ENCODE measurements at regions not wholly inside any gene's neighbourhood (a gene's known extent, or its start where the extent isn't known, plus 50 kb on each side); places are given as distances from the start of the nearest gene placed in this dataset.

- Histone ChIP-seq H3K9ac (ENCODE audit: insufficient read length, low read depth) (no peak overlapping the region), H3K36me3 (ENCODE audit: insufficient read depth, insufficient read length, low read length) (no peaks in the 10 kb centered on the region), H3K4me3 (ENCODE audit: insufficient read length, low read depth) (no peak overlapping the region), H3K27me3 (ENCODE audit: insufficient read depth, insufficient read length) (no peaks in the 10 kb centered on the region), H3K4me1 (ENCODE audit: insufficient read depth, insufficient read length) (no peaks in the 10 kb centered on the region), H3K9me3 (ENCODE audit: insufficient read depth, low read length) (no peaks in the 10 kb centered on the region)
- no peak for DNase-seq (ENCODE audit: low read depth, low spot score)
- TF ChIP-seq YY1 (IDR thresholded peaks at IDR 0.05; ENCODE audit: insufficient read depth, insufficient read length) (no peak), ZNF274 (IDR thresholded peaks at IDR 0.05; ENCODE audit: low read depth, low read length) (no peak), SUZ12 (IDR thresholded peaks at IDR 0.05; ENCODE audit: extremely low read depth, insufficient read depth, insufficient read length) (no peak)
Measured at GRCh38 chr1:232192781-232193450, 437.0 kb downstream of the SIPA1L2 start.

GRCh38 chr1:232191560-232191959 lies 438.4 kb downstream of the SIPA1L2 start:
- Histone ChIP-seq H3K9ac (ENCODE audit: insufficient read length, low read depth) (no peak overlapping the region), H3K4me3 (ENCODE audit: insufficient read length, low read depth) (no peak overlapping the region), H3K9me3 (ENCODE audit: insufficient read depth, low read length) (no peaks in the 10 kb centered on the region), H3K27me3 (ENCODE audit: insufficient read depth, insufficient read length) (no peaks in the 10 kb centered on the region), H3K36me3 (ENCODE audit: insufficient read depth, insufficient read length, low read length) (no peaks in the 10 kb centered on the region), H3K4me1 (ENCODE audit: insufficient read depth, insufficient read length) (peaks cover 3% of the 10 kb centered on the region)
- no peak for DNase-seq (ENCODE audit: low read depth, low spot score)
- TF ChIP-seq SUZ12 (IDR thresholded peaks at IDR 0.05; ENCODE audit: extremely low read depth, insufficient read depth, insufficient read length) (no peak), ZNF274 (IDR thresholded peaks at IDR 0.05; ENCODE audit: low read depth, low read length) (no peak), YY1 (IDR thresholded peaks at IDR 0.05; ENCODE audit: insufficient read depth, insufficient read length) (no peak)

- DNase-seq (ENCODE audit: low read depth, low spot score), result no peak
- no peak for TF ChIP-seq YY1 (IDR thresholded peaks at IDR 0.05; ENCODE audit: insufficient read depth, insufficient read length)
- no peak overlapping the region for H3K9ac ChIP-seq (ENCODE audit: insufficient read length, low read depth)
- H3K4me1 ChIP-seq (ENCODE audit: insufficient read depth, insufficient read length), result peaks cover 3% of the 10 kb centered on the region
- no peak overlapping the region for H3K4me3 ChIP-seq (ENCODE audit: insufficient read length, low read depth)
- no peaks in the 10 kb centered on the region; the same call in 1 of the 2 replicates for H3K9me3 ChIP-seq (ENCODE audit: insufficient read depth, low read length)
- H3K36me3 ChIP-seq (ENCODE audit: insufficient read depth, insufficient read length, low read length), result no peaks in the 10 kb centered on the region
- no peaks in the 10 kb centered on the region for H3K27me3 ChIP-seq (ENCODE audit: insufficient read depth, insufficient read length)
Measured at GRCh38 chr1:232188318-232188717, 441.6 kb downstream of the SIPA1L2 start.

GRCh38 chr1:232186931-232187330 lies 443.0 kb downstream of the SIPA1L2 start:
- Histone ChIP-seq H3K4me3 (ENCODE audit: insufficient read length, low read depth) (no peak overlapping the region), H3K27me3 (ENCODE audit: insufficient read depth, insufficient read length) (no peaks in the 10 kb centered on the region), H3K4me1 (ENCODE audit: insufficient read depth, insufficient read length) (peaks cover 3% of the 10 kb centered on the region), H3K9ac (ENCODE audit: insufficient read length, low read depth) (no peak overlapping the region), H3K36me3 (ENCODE audit: insufficient read depth, insufficient read length, low read length) (no peaks in the 10 kb centered on the region), H3K9me3 (ENCODE audit: insufficient read depth, low read length) (no peaks in the 10 kb centered on the region; the same call in 1 of the 2 replicates)
- no peak for DNase-seq (ENCODE audit: low read depth, low spot score)
- TF ChIP-seq SUZ12 (IDR thresholded peaks at IDR 0.05; ENCODE audit: extremely low read depth, insufficient read depth, insufficient read length) (no peak), ZNF274 (IDR thresholded peaks at IDR 0.05; ENCODE audit: low read depth, low read length) (no peak), YY1 (IDR thresholded peaks at IDR 0.05; ENCODE audit: insufficient read depth, insufficient read length) (no peak)

GRCh38 chr1:232184561-232185530 lies 445.1 kb downstream of the SIPA1L2 start:
- no peaks in the 10 kb centered on the region for H3K27me3 ChIP-seq (ENCODE audit: insufficient read depth, insufficient read length)
- H3K9ac ChIP-seq (ENCODE audit: insufficient read length, low read depth), result no peak overlapping the region
- H3K9me3 ChIP-seq (ENCODE audit: insufficient read depth, low read length), result no peaks in the 10 kb centered on the region; the same call in 1 of the 2 replicates
- H3K4me1 ChIP-seq (ENCODE audit: insufficient read depth, insufficient read length), result peaks cover 7% of the 10 kb centered on the region
- TF ChIP-seq ZNF274 (IDR thresholded peaks at IDR 0.05; ENCODE audit: low read depth, low read length) (no peak), SUZ12 (IDR thresholded peaks at IDR 0.05; ENCODE audit: extremely low read depth, insufficient read depth, insufficient read length) (no peak), YY1 (IDR thresholded peaks at IDR 0.05; ENCODE audit: insufficient read depth, insufficient read length) (no peak)
- H3K4me3 ChIP-seq (ENCODE audit: insufficient read length, low read depth), result no peak overlapping the region
- no peaks in the 10 kb centered on the region for H3K36me3 ChIP-seq (ENCODE audit: insufficient read depth, insufficient read length, low read length)
- DNase-seq (ENCODE audit: low read depth, low spot score), result no peak

- H3K27me3 ChIP-seq (ENCODE audit: insufficient read depth, insufficient read length), result no peaks in the 10 kb centered on the region
- no peaks in the 10 kb centered on the region; the same call in 1 of the 2 replicates for H3K9me3 ChIP-seq (ENCODE audit: insufficient read depth, low read length)
- no peak for DNase-seq (ENCODE audit: low read depth, low spot score)
- H3K9ac ChIP-seq (ENCODE audit: insufficient read length, low read depth), result no peak overlapping the region
- TF ChIP-seq YY1 (IDR thresholded peaks at IDR 0.05; ENCODE audit: insufficient read depth, insufficient read length) (no peak), ZNF274 (IDR thresholded peaks at IDR 0.05; ENCODE audit: low read depth, low read length) (no peak), SUZ12 (IDR thresholded peaks at IDR 0.05; ENCODE audit: extremely low read depth, insufficient read depth, insufficient read length) (no peak)
- H3K36me3 ChIP-seq (ENCODE audit: insufficient read depth, insufficient read length, low read length), result no peaks in the 10 kb centered on the region
- peaks cover 9% of the 10 kb centered on the region for H3K4me1 ChIP-seq (ENCODE audit: insufficient read depth, insufficient read length)
- no peak overlapping the region for H3K4me3 ChIP-seq (ENCODE audit: insufficient read length, low read depth)
Measured at GRCh38 chr1:232183802-232184201, 446.1 kb downstream of the SIPA1L2 start.

GRCh38 chr1:232183266-232183800 lies 446.6 kb downstream of the SIPA1L2 start:
- Histone ChIP-seq H3K36me3 (ENCODE audit: insufficient read depth, insufficient read length, low read length) (no peaks in the 10 kb centered on the region), H3K9me3 (ENCODE audit: insufficient read depth, low read length) (no peaks in the 10 kb centered on the region; the same call in 1 of the 2 replicates), H3K4me1 (ENCODE audit: insufficient read depth, insufficient read length) (peaks cover 9% of the 10 kb centered on the region), H3K27me3 (ENCODE audit: insufficient read depth, insufficient read length) (no peaks in the 10 kb centered on the region), H3K9ac (ENCODE audit: insufficient read length, low read depth) (no peak overlapping the region), H3K4me3 (ENCODE audit: insufficient read length, low read depth) (no peak overlapping the region)
- DNase-seq (ENCODE audit: low read depth, low spot score), result no peak
- TF ChIP-seq ZNF274 (IDR thresholded peaks at IDR 0.05; ENCODE audit: low read depth, low read length), result no peak
- no peak for TF ChIP-seq YY1 (IDR thresholded peaks at IDR 0.05; ENCODE audit: insufficient read depth, insufficient read length)
- no peak for TF ChIP-seq SUZ12 (IDR thresholded peaks at IDR 0.05; ENCODE audit: extremely low read depth, insufficient read depth, insufficient read length)
